Ascending aorta (tissue), 2 donors: ENCODE measurements at regions not wholly inside any gene's neighbourhood (a gene's known extent, or its start where the extent isn't known, plus 50 kb on each side); places are given as distances from the start of the nearest gene placed in this dataset.

ENCODE experiments used
- DNase-seq, 2 donors: peaks; one replicate each; pipeline ENCODE4 v3.0.0-alpha.2; 2019; ENCODE audit warnings: low spot score in 2 of 2
- H3K27ac ChIP-seq, 2 donors: fragments of 200-600 bp; sonication (generic); one replicate each; pipeline ENCODE4 v1.5.1; 2016 to 2017; ENCODE audit warnings: mild to moderate bottlenecking in 1 of 2
- H3K27me3 ChIP-seq: fragments of 200-600 bp; sonication (generic); one replicate; pipeline ENCODE4 v1.5.1; 2017
- H3K36me3 ChIP-seq, 2 donors: fragments of 200-600 bp; sonication (generic); one replicate each; pipeline ENCODE4 v1.5.1; 2016
- H3K4me1 ChIP-seq, 2 donors: fragments of 200-600 bp; sonication (generic); one replicate each; pipeline ENCODE4 v1.5.1; 2016 to 2017; ENCODE audit warnings: mild to moderate bottlenecking in 1 of 2
- H3K4me3 ChIP-seq, 2 donors: fragments of 200-600 bp; sonication (generic); one replicate each; pipeline ENCODE4 v1.5.1; 2016 to 2017; ENCODE audit warnings: mild to moderate bottlenecking in 1 of 2
- H3K9me3 ChIP-seq, 2 donors: fragments of 200-600 bp; sonication (generic); one replicate each; pipeline ENCODE4 v1.5.1; 2016
- intact Hi-C: fragments of 100-400 bp; cut with DNase I; formaldehyde crosslinking; loops from one replicate; pipeline ENCODE4 v1.15.1; 2023
- TF ChIP-seq, protein P1 (sequence below), 3 experiments: fragments of 200-600 bp in 2 of 3; fragments of 450-650 bp in 1 of 3; sonication (generic) in 2 of 3; IDR thresholded peaks; one replicate each; pipeline ENCODE4 v1.5.1; 2016 to 2019; ENCODE audit warnings: antibody characterized with exemption in 3 of 3, mild to moderate bottlenecking in 1 of 3, moderate library complexity in 1 of 3

DNA sequence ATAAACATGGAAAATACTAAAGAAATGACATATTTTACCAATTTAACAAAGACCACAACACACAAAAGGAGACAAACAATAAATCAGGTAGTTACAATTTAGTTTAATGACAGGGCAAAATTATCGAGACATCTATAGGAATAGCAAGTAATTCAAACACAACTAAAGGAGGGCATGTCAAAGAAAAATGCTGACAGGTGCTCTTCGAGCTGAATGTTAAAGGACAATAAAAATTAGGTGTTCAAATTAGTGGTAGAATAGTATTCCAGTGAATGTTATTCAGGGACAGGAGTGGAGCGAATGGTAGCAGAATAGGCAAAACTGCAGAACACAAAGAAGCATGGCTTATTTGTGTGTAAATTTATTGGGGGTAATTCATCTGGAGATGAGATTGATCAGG, 1004.3 kb upstream of the FBXO33 start:
- no peaks in the 10 kb centered on the region for H3K27me3 ChIP-seq
- intact Hi-C loops = no loop called here

DNA sequence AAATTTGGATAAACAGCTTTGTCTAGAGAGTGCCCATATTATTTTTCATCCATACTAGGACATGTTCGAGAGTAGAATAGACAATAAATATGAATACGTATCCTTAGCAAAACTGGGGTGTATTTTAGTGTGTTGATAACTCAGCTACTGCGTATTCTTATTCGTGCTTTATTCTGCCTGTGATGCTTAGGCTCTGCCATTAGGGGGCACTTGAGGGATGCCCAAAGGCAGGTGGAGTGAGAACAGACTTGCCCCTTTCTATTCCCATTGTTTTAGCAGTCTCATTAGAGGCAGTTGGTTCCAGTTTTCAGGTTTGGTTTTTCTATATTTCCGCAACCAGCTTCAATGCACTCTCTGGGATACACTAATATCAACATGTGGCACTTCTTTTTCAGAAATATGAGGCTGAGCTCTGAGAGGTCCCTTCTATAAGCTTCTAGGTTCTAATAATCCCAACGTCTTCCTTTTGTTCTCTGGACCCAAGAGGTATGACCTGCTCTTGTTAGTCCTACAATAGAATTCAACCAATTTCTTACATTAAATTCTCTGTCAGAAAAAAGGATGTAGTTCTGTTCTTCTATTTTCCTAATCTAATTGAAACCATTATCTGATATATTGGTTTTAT, 985.7 kb upstream of the FBXO33 start:
- H3K4me3 ChIP-seq = no peak overlapping the region
- intact Hi-C loops = no loop called here
- no peaks in the 10 kb centered on the region for H3K27me3 ChIP-seq
- no peak overlapping the region for H3K27ac ChIP-seq
- no peak for DNase-seq
- H3K9me3 ChIP-seq = no peaks in the 10 kb centered on the region
- H3K4me1 ChIP-seq = no peaks in the 10 kb centered on the region
- TF ChIP-seq, protein P1, sequence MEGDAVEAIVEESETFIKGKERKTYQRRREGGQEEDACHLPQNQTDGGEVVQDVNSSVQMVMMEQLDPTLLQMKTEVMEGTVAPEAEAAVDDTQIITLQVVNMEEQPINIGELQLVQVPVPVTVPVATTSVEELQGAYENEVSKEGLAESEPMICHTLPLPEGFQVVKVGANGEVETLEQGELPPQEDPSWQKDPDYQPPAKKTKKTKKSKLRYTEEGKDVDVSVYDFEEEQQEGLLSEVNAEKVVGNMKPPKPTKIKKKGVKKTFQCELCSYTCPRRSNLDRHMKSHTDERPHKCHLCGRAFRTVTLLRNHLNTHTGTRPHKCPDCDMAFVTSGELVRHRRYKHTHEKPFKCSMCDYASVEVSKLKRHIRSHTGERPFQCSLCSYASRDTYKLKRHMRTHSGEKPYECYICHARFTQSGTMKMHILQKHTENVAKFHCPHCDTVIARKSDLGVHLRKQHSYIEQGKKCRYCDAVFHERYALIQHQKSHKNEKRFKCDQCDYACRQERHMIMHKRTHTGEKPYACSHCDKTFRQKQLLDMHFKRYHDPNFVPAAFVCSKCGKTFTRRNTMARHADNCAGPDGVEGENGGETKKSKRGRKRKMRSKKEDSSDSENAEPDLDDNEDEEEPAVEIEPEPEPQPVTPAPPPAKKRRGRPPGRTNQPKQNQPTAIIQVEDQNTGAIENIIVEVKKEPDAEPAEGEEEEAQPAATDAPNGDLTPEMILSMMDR (IDR thresholded peaks at IDR 0.05) = peak in 1 of 3 experiments; percentile 11
- no peaks in the 10 kb centered on the region for H3K36me3 ChIP-seq

More for the DNA sequence above, 1004.3 kb upstream of the FBXO33 start:
- Histone ChIP-seq H3K9me3 (no peaks in the 10 kb centered on the region), H3K4me3 (no peak overlapping the region), H3K27ac (no peak overlapping the region), H3K36me3 (no peaks in the 10 kb centered on the region), H3K4me1 (no peaks in the 10 kb centered on the region)
- DNase-seq = no peak
- TF ChIP-seq, protein P1 (IDR thresholded peaks at IDR 0.05) = no peak

DNA sequence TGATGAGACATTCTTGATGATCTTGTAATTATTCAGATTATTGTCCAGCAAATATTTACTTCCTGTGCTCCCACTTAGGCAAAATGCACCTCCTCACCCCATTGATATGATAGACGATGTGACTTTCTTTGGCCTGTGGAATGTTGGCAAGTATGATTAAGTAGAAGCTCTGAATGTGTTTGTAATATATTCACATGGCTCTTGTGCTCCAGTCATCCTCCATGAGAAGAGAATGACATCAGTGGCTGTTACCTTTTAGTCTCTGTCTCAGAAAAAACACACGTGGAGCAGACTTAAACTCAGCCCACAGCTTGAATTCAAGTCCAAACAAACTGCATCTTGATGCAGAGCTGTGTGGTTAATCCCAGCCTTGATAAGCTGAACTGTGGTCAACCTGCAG, 984.3 kb upstream of the FBXO33 start:
- Histone ChIP-seq H3K9me3 (no peaks in the 10 kb centered on the region), H3K4me1 (no peaks in the 10 kb centered on the region), H3K27me3 (no peaks in the 10 kb centered on the region), H3K36me3 (no peaks in the 10 kb centered on the region), H3K4me3 (no peak overlapping the region), H3K27ac (no peak overlapping the region)
- no peak for DNase-seq
- TF ChIP-seq, protein P1 (IDR thresholded peaks at IDR 0.05) = no peak
- intact Hi-C loops = no loop called here

DNA sequence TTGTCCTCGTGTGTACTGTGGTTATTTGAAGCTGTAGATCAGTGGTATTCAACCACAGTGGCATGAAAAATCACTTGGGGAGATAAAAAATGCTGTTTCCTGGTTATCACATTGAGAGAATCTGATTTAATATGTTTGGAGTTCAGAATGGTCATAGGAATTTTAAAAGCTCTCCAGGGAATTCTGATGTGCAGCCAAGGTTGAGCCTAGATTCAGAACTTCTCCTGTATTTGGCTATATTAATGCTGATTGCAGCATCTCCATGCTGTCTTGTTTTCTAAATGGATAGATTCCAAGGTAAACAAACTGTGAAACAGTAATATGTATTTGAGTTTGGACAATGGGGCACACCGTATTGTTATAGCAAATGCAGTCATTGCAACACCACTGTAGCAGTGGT, 982.2 kb upstream of the FBXO33 start:
- no peak for DNase-seq
- intact Hi-C loops = no loop called here
- TF ChIP-seq, protein P1 (IDR thresholded peaks at IDR 0.05) = no peak
- Histone ChIP-seq H3K27me3 (no peaks in the 10 kb centered on the region), H3K27ac (no peak overlapping the region), H3K4me1 (no peaks in the 10 kb centered on the region), H3K36me3 (no peaks in the 10 kb centered on the region), H3K9me3 (no peaks in the 10 kb centered on the region), H3K4me3 (no peak overlapping the region)

DNA sequence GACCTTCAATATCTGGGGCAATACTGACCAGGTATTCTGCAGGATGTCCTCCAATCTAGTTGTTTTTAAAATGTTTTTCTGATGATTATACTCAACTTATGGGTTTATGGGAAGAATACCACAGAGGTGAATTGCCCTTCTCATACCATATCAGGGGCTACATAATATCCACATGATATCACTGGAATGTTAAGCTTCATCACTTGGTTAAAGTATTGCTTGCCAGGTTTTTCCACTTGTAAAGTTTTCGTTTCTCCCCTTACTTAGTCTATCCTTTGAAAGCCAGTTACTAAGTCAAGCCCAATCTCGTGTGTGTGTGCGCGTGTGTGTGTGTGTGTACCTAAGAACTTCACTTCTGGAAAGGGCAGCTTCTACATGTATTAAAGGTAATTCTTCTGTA, 980.9 kb upstream of the FBXO33 start:
- H3K4me1 ChIP-seq = no peaks in the 10 kb centered on the region
- no peak for DNase-seq
- H3K9me3 ChIP-seq = no peaks in the 10 kb centered on the region
- no peaks in the 10 kb centered on the region for H3K27me3 ChIP-seq
- no peaks in the 10 kb centered on the region for H3K36me3 ChIP-seq
- intact Hi-C loops = no loop called here
- H3K4me3 ChIP-seq = no peak overlapping the region
- TF ChIP-seq, protein P1 (IDR thresholded peaks at IDR 0.05) = no peak
- no peak overlapping the region for H3K27ac ChIP-seq

DNA sequence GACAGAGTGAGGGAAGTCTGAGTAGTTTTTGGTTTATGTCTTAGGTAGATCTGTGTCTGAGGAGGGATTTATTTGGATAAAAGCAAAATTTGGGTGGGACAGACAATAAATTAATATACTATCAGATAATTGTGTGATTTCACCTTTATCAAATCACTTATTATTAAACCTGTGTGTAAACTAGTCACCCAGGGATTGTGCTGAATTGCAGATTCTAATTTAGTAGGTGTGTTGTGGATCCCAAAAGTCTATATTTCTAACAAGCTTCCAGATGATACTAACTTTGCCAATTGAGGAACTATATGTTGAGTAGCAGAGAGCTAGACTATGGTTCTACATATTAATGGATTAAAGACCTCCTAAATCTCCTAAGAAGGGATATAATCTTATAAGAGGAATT, 978.5 kb upstream of the FBXO33 start:
- TF ChIP-seq, protein P1 (IDR thresholded peaks at IDR 0.05) = no peak
- DNase-seq = no peak
- Histone ChIP-seq H3K27ac (no peak overlapping the region), H3K27me3 (no peaks in the 10 kb centered on the region), H3K4me1 (no peaks in the 10 kb centered on the region), H3K36me3 (no peaks in the 10 kb centered on the region), H3K9me3 (no peaks in the 10 kb centered on the region), H3K4me3 (no peak overlapping the region)
- intact Hi-C loops = no loop called here
